Progenitor cell of endocrine pancreas (in vitro differentiated cells): ENCODE measurements at regions not wholly inside any gene's neighbourhood (a gene's known extent, or its start where the extent isn't known, plus 50 kb on each side); places are given as distances from the start of the nearest gene placed in this dataset.
A peak's percentile ranks its signal among the peaks of the same experiment; 100 is the strongest.

Experiments used
- DNase-seq: peaks from one replicate; pipeline ENCODE4 v3.0.0; 2021; ENCODE audit warnings: low spot score; ENCODE audit not compliant: unreplicated experiment
- H3K27ac Mint-ChIP-seq: 2 replicates; pipeline ENCODE4 v1.8.0; 2021; ENCODE audit warnings: mild to moderate bottlenecking, moderate library complexity, mixed read lengths
- H3K27me3 Mint-ChIP-seq: 2 replicates; pipeline ENCODE4 v1.8.0; 2021; ENCODE audit warnings: mixed read lengths
- H3K36me3 Mint-ChIP-seq: 2 replicates; pipeline ENCODE4 v1.8.0; 2022; ENCODE audit warnings: mixed read lengths; ENCODE audit not compliant: insufficient read depth
- H3K4me1 Mint-ChIP-seq: 2 replicates; pipeline ENCODE4 v1.8.0; 2021; ENCODE audit warnings: low read depth, mixed read lengths
- H3K4me3 Mint-ChIP-seq: 2 replicates; pipeline ENCODE4 v1.8.0; 2021; ENCODE audit warnings: low read depth, mild to moderate bottlenecking, moderate library complexity, mixed read lengths
- H3K9me3 Mint-ChIP-seq: 2 replicates; pipeline ENCODE4 v1.8.0; 2021; ENCODE audit warnings: low read depth, mixed read lengths
- CTCF ChIP-seq: fragments of 200-600 bp; sonication (generic); IDR thresholded peaks from one replicate; pipeline ENCODE4 v1.5.0; 2021; ENCODE audit warnings: antibody characterized with exemption, mild to moderate bottlenecking; ENCODE audit not compliant: unreplicated experiment

GRCh38 chr7:94286111-94286510 is 108.6 kb upstream of the COL1A2 start:
- Mint-ChIP-seq H3K4me3 (no peak overlapping the region), H3K4me1 (peaks cover under 1% of the 10 kb centered on the region), H3K27me3 (peaks cover 8% of the 10 kb centered on the region), H3K36me3 (no peaks in the 10 kb centered on the region), H3K27ac (no peak overlapping the region), H3K9me3 (no peaks in the 10 kb centered on the region)
- TF ChIP-seq CTCF, result no peak
- DNase-seq, result no peak

GRCh38 chr7:94288096-94288495 is 106.6 kb upstream of the COL1A2 start:
- Mint-ChIP-seq H3K27me3 (peaks cover 7% of the 10 kb centered on the region), H3K9me3 (no peaks in the 10 kb centered on the region), H3K4me1 (no peaks in the 10 kb centered on the region), H3K27ac (no peak overlapping the region), H3K4me3 (no peak overlapping the region), H3K36me3 (no peaks in the 10 kb centered on the region)
- TF ChIP-seq CTCF, result no peak
- DNase-seq, result no peak

- TF ChIP-seq CTCF, result peak; percentile 95
- peak; percentile 41 for DNase-seq
- Mint-ChIP-seq H3K9me3 (no peaks in the 10 kb centered on the region), H3K27me3 (peaks cover 7% of the 10 kb centered on the region), H3K27ac (no peak overlapping the region), H3K4me3 (no peak overlapping the region), H3K4me1 (no peaks in the 10 kb centered on the region), H3K36me3 (no peaks in the 10 kb centered on the region)
These were observed 105.6 kb upstream of the COL1A2 start for GRCh38 chr7:94289071-94289470.

- Mint-ChIP-seq H3K27ac (no peak overlapping the region), H3K36me3 (no peaks in the 10 kb centered on the region), H3K4me1 (no peaks in the 10 kb centered on the region), H3K27me3 (peaks cover 3% of the 10 kb centered on the region), H3K4me3 (no peak overlapping the region), H3K9me3 (no peaks in the 10 kb centered on the region)
- TF ChIP-seq CTCF, result no peak
- DNase-seq, result no peak
These were observed 100.1 kb upstream of the COL1A2 start for GRCh38 chr7:94294471-94295131.

- TF ChIP-seq CTCF, result peak; percentile 42
- no peaks in the 10 kb centered on the region for H3K9me3 Mint-ChIP-seq
- H3K4me1 Mint-ChIP-seq, result peaks cover 2% of the 10 kb centered on the region
- no peak for DNase-seq
- no peak overlapping the region for H3K27ac Mint-ChIP-seq
- H3K36me3 Mint-ChIP-seq, result no peaks in the 10 kb centered on the region
- H3K4me3 Mint-ChIP-seq, result no peak overlapping the region
- peaks cover 3% of the 10 kb centered on the region for H3K27me3 Mint-ChIP-seq
These were observed 98.8 kb upstream of the COL1A2 start for GRCh38 chr7:94295850-94296249.
